Right ventricle myocardium inferior (tissue), 1 donor: ENCODE measurements at regions not wholly inside any gene's neighbourhood (a gene's known extent, or its start where the extent isn't known, plus 50 kb on each side); places are given as distances from the start of the nearest gene placed in this dataset.

Experiments used
- ATAC-seq: fragments of 200-7000 bp; cut with Tn5 transposase; one replicate; pipeline ENCODE4 v1.9.1; 2020; ENCODE audit warnings: mild to moderate bottlenecking, moderate library complexity
- DNase-seq: peaks from one replicate; pipeline ENCODE4 v3.0.0; 2021; ENCODE audit errors: missing footprints
- intact Hi-C: fragments of 100-400 bp; cut with DNase I; formaldehyde crosslinking; loops from one replicate; pipeline ENCODE4 v1.11.0; 2022
- donor health status: DM: no; HTN: yes; CAD: no; lungs with severe emphysema.

- no peak for ATAC-seq
- intact Hi-C loops: no loop called here
- no peak for DNase-seq
Measured at GRCh38 chr4:82213485-82214417, 160.0 kb downstream of the HNRNPD start.

GRCh38 chr4:82201805-82202641, 171.8 kb downstream of the HNRNPD start:
- DNase-seq (no peak), ATAC-seq (no peak)
- intact Hi-C loops: loop anchor here (5.0 kb wide), 1 partner anchor 795 kb away; no protein-coding TSS in a partner anchor

DNA sequence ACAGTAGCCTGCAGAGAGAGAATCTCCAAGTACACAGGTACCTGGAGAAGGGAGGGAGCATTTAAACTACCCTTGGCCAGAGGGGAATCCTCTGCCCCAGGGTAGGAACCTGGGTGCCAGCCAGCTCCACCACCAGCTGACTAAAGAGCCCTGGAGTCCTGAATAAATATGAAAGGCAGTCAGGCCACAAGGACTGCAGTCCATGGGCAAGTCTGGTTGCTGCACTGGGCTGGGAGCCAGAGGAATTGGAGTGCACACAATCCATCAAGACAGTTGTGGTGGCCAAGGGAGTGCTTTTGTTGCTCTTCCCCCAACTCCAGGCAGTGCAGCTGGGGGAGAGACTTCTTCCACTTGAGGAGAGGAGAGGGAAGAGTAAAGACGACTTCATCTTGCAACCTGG, 172.5 kb downstream of the HNRNPD start:
- DNase-seq: no peak
- intact Hi-C loops: loop anchor here (5.0 kb wide), 1 partner anchor 794 kb away; no protein-coding TSS in a partner anchor
- no peak for ATAC-seq

DNA sequence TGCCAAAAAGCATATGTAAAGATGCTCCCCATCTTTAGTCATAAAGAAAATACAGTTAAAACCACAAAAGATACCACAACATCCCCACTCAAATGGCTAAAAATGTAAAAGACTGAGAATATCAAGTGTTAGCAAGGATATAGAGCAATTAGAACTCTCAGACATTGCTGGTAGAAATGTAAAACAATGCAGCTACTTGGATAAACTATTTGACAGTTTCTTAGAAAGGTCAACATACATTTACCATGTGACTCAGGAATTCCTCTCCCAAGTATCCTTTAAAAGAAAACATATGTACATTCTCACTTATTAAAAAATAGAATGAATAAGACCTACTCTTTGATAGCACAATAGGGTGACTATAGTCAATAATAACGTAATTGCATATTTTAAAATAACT, 173.7 kb downstream of the HNRNPD start:
- intact Hi-C loops: loop anchor here (5.0 kb wide), 1 partner anchor 793 kb away; no protein-coding TSS in a partner anchor
- no peak for ATAC-seq
- no peak for DNase-seq

GRCh38 chr4:82194329-82194728, 179.5 kb downstream of the HNRNPD start:
- intact Hi-C loops: no loop called here
- DNase-seq: no peak
- no peak for ATAC-seq

GRCh38 chr4:82192017-82192673, 181.6 kb downstream of the HNRNPD start:
- DNase-seq: no peak
- ATAC-seq: no peak
- intact Hi-C loops: no loop called here

DNA sequence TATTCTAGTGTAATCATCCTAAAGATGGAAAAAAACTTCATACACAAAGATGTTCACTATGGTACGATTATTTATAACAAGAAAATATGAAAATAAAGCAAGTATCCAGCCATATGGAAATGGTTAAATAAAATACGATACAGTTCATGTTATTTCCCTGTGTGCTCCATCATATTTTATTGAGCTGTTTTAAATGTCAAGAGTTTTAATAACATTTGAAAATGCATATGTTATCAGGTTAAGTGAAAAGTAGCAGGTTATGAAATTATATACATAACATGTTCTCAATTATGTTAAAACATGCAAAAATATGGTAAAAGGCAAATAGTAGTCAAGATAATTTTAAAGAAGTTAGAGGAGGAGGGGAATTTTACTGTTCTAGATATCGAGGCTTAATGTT, 192.0 kb downstream of the HNRNPD start:
- intact Hi-C loops: no loop called here
- DNase-seq (no peak), ATAC-seq (no peak)

DNA sequence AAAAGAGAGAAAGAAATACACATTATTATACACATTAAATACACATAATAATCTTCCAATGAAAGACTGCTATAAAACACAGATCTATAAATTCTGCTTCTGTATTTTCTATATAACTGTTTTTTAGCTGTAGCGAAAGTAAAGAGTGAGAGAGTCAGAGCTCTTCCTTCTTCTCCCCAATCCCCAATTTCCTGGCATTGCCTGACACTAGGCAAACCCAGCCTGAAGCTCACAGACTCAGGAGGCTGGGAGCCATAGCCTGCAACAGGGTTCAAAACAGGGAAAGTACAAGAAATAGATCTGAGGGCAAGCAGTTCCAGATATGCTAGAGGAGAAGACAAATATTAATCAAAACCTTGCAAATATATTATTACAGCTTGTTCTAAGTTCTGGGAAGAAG, 201.6 kb downstream of the HNRNPD start:
- ATAC-seq: no peak

GRCh38 chr4:82171531-82172155, 202.1 kb downstream of the HNRNPD start:
- intact Hi-C loops: no loop called here
- ATAC-seq (no peak), DNase-seq (no peak)

More for the DNA sequence above, 201.6 kb downstream of the HNRNPD start:
- intact Hi-C loops: no loop called here
- no peak for DNase-seq

DNA sequence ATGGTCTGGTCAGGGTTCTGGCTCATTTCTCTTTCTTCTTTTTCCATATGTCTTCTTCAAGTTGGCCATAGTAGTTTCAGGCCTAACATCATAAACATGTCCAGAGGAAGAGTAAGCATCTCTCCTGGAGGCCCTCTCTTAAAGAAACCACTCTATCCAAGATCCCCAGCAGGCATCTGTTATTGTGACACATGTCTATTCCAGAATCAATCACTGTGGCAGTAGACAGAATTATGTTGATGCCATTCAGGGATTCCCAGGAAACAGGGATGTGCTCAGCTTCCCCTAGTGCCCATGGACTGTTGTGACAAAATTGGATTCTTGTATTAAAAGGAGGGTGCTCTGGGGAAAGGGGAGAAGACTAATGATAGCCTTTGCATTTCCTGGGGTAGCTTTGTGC, 224.0 kb downstream of the HNRNPD start:
- intact Hi-C loops: no loop called here
- DNase-seq (no peak), ATAC-seq (no peak)

- no peak for ATAC-seq
- intact Hi-C loops: no loop called here
- DNase-seq: no peak
Measured at GRCh38 chr4:82145850-82146249, 227.9 kb downstream of the HNRNPD start.

DNA sequence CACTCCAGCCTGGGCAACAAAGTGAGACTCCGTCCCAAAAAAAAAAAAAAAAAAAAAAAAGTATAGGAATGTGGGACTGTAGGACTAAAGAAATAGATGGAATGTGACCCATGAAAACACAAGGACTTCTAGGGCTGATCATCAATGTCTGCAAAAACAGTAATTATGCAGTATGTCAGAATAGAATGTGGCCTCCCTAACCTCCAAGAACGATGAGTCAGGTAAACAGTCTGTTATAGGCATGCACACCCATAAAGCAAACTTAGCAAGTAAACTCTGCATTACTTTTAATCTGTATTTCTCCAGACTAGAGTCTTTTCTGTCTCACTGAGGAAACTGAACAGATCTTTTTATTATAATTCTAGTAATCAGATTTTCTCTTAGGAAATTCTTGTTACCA, 233.4 kb downstream of the HNRNPD start:
- intact Hi-C loops: no loop called here
- no peak for DNase-seq
- ATAC-seq: no peak

GRCh38 chr4:82139287-82139686, 234.5 kb downstream of the HNRNPD start:
- ATAC-seq: no peak
- no peak for DNase-seq
- intact Hi-C loops: no loop called here

DNA sequence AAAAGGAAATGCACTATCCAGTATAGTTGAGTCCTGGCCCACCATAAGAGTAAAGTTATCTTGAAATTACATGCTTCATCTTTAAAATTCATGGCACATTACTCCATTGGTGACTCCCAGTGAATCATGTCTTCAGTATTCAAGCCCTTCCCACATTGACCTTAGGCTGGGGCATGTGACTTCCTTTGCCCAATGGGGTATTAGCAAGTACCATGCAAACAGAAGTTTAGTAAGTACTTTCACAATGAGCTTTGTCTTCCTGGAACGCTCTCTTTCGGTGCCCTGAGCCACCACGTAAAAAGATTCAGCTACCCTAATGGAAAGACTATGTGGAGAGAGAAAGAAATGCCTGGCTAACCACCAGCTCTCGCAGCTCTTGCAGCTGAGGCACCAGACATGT, 235.4 kb downstream of the HNRNPD start:
- intact Hi-C loops: no loop called here

GRCh38 chr4:82136161-82136801, 237.5 kb downstream of the HNRNPD start:
- no peak for DNase-seq
- intact Hi-C loops: no loop called here
- ATAC-seq: no peak

More for the DNA sequence above, 235.4 kb downstream of the HNRNPD start:
- no peak for DNase-seq
- ATAC-seq: no peak

DNA sequence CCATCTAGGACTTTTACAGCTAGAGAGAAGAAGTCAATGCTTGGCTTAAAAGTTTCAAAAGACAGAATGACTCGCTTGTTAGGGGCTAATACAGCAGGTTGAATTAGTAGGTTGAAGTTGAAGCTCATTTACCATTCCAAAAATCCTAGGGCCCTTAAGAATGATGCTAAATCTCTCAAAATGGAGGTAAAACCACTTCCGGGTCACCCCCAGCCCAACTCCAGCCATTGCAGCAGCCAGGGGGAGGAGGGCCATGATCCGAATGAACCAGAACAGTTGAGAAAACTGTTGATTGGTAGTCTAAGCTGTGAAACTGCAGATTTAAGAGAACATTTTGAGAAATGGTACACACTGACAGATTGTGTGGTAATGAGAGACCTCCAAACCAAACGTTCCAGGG, 245.4 kb downstream of the HNRNPD start:
- no peak for DNase-seq

GRCh38 chr4:82126512-82127040, 247.2 kb downstream of the HNRNPD start:
- ATAC-seq: no peak
- intact Hi-C loops: no loop called here
- DNase-seq: no peak

More for the DNA sequence above, 245.4 kb downstream of the HNRNPD start:
- intact Hi-C loops: no loop called here
- no peak for ATAC-seq

DNA sequence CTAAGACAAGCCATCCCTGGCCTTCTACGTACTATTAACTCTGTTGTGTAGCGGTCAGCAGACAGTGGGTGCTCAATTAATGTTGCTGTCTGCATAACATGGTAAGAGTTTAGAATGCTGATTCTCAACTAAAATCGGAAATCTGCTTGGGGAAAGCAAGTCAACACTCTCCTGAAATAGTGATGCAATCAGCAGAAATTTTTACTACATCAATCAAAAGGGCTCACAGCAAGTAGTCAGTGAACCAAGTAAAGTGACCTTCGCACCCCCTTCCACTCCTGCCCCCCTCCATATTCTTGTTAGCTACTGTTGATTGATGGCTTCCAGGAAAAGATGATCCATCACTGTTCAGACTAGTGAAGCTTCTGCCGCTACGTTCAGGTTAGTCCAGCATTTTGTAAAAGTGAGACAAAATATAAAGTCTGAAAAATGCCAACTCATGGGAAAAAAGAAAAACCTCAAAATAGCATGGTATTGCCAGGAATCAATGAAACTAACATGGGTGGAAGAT, 247.9 kb downstream of the HNRNPD start:
- intact Hi-C loops: no loop called here
- DNase-seq (no peak), ATAC-seq (no peak)
